Endodermal cell (in vitro differentiated cells): ENCODE measurements at regions not wholly inside any gene's neighbourhood (a gene's known extent, or its start where the extent isn't known, plus 50 kb on each side); places are given as distances from the start of the nearest gene placed in this dataset.

ENCODE experiments used
- DNase-seq: peaks from one replicate; pipeline ENCODE4 v3.0.0-alpha.2; 2017
- H3K27ac ChIP-seq: 2 replicates; pipeline ENCODE4 v1.5.1; 2013; ENCODE audit warnings: mild to moderate bottlenecking, low read depth, low read length, moderate library complexity
- H3K27me3 ChIP-seq: 2 replicates; pipeline ENCODE4 v1.6.1; 2013; ENCODE audit warnings: mild to moderate bottlenecking, low read length, moderate library complexity; ENCODE audit not compliant: insufficient read depth, control insufficient read depth, poor library complexity, severe bottlenecking
- H3K36me3 ChIP-seq: 2 replicates; pipeline ENCODE4 v1.7.0; 2013; ENCODE audit warnings: mild to moderate bottlenecking, low read length, moderate library complexity; ENCODE audit not compliant: control insufficient read depth, insufficient read depth
- H3K4me1 ChIP-seq: one replicate; pipeline ENCODE4 v1.7.0; 2013; ENCODE audit warnings: low read length; ENCODE audit not compliant: control insufficient read depth, insufficient read depth
- H3K4me3 ChIP-seq: 2 replicates; pipeline ENCODE4 v1.5.1; 2013; ENCODE audit warnings: mild to moderate bottlenecking, low read length, moderate library complexity
- H3K9ac ChIP-seq: 2 replicates; pipeline ENCODE4 v1.6.1; 2013; ENCODE audit warnings: mild to moderate bottlenecking, low read length, moderate library complexity; ENCODE audit not compliant: poor library complexity, severe bottlenecking; ENCODE audit errors: extremely low read depth
- H3K9me3 ChIP-seq: 2 replicates; pipeline ENCODE4 v1.6.1; 2013; ENCODE audit warnings: mild to moderate bottlenecking, low read length, moderate library complexity; ENCODE audit not compliant: control insufficient read depth
- H3K27ac Mint-ChIP-seq: 2 replicates; pipeline ENCODE4 v1.8.0; 2020; ENCODE audit warnings: mixed read lengths
- H3K27me3 Mint-ChIP-seq: 2 replicates; pipeline ENCODE4 v1.8.0; 2021; ENCODE audit warnings: mild to moderate bottlenecking, mixed read lengths; ENCODE audit not compliant: insufficient read depth
- H3K36me3 Mint-ChIP-seq: 2 replicates; pipeline ENCODE4 v1.8.0; 2020; ENCODE audit warnings: low read depth, mixed read lengths
- H3K4me1 Mint-ChIP-seq: 2 replicates; pipeline ENCODE4 v1.8.0; 2020; ENCODE audit warnings: mixed read lengths
- H3K4me3 Mint-ChIP-seq: 2 replicates; pipeline ENCODE4 v1.8.0; 2020; ENCODE audit warnings: mild to moderate bottlenecking, moderate library complexity, mixed read lengths
- H3K9me3 Mint-ChIP-seq: 2 replicates; pipeline ENCODE4 v1.8.0; 2020; ENCODE audit warnings: mild to moderate bottlenecking, mixed read lengths
- WGBS, 2 experiments: methylation state at CpG; one replicate each; pipeline versions ENCODE4 v1.1.5 to v1.1.7; 2013; ENCODE audit warnings: missing lambda C conversion rate in 2 of 2, mixed read lengths in 1 of 2; ENCODE audit not compliant: insufficient coverage in 1 of 2, insufficient read length in 1 of 2; 5-methylcytosine and 5-hydroxymethylcytosine counted together
- TF ChIP-seq, protein P1 (sequence below): fragments of 200-600 bp; sonication (generic); conservative IDR thresholded peaks from 2 replicates; pipeline ENCODE4 v1.5.0; 2021; ENCODE audit warnings: antibody characterized with exemption, mild to moderate bottlenecking

DNA sequence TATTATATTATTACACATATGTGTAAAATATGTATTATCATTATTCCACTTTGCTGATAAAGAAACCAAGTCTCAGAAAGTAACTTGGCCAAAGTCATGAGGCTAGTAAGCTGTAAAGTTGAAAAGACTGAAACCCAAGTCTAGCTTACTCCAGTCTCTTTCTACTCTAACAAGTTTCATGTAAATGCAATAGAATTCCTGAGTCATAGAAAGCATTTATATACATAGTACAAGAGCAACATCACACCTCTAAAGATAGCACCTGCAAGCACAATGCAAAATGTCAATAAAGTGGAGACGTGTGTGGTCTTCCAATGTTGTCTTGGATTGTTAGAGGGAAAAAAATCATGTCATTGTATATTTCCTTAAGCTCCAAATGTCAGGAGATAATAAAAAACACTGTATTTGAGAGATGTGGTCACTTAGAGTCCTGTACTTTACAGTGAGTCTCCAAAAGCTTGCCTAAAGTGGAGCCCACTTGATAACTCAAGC lies 430.3 kb upstream of the NRP1 start:
- no peak overlapping the region for H3K27ac ChIP-seq
- no peak overlapping the region for H3K9ac ChIP-seq
- no peak overlapping the region for H3K4me3 ChIP-seq
- no peak overlapping the region for H3K27ac Mint-ChIP-seq
- H3K4me1 ChIP-seq = no peaks in the 10 kb centered on the region
- TF ChIP-seq, protein P1, sequence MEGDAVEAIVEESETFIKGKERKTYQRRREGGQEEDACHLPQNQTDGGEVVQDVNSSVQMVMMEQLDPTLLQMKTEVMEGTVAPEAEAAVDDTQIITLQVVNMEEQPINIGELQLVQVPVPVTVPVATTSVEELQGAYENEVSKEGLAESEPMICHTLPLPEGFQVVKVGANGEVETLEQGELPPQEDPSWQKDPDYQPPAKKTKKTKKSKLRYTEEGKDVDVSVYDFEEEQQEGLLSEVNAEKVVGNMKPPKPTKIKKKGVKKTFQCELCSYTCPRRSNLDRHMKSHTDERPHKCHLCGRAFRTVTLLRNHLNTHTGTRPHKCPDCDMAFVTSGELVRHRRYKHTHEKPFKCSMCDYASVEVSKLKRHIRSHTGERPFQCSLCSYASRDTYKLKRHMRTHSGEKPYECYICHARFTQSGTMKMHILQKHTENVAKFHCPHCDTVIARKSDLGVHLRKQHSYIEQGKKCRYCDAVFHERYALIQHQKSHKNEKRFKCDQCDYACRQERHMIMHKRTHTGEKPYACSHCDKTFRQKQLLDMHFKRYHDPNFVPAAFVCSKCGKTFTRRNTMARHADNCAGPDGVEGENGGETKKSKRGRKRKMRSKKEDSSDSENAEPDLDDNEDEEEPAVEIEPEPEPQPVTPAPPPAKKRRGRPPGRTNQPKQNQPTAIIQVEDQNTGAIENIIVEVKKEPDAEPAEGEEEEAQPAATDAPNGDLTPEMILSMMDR = no peak
- no peak overlapping the region for H3K4me3 Mint-ChIP-seq
- no peaks in the 10 kb centered on the region for H3K4me1 Mint-ChIP-seq
- H3K27me3 ChIP-seq = no peaks in the 10 kb centered on the region
- WGBS, 2 experiments = 95% methylated on average over 1 of the region's 1 CpG; no CpG with 5 or more reads in 1 of the 2 experiments
- no peaks in the 10 kb centered on the region for H3K36me3 Mint-ChIP-seq
- H3K9me3 ChIP-seq = no peaks in the 10 kb centered on the region
- H3K36me3 ChIP-seq = no peaks in the 10 kb centered on the region
- DNase-seq = no peak
- H3K9me3 Mint-ChIP-seq = no peaks in the 10 kb centered on the region
- no peaks in the 10 kb centered on the region for H3K27me3 Mint-ChIP-seq

DNA sequence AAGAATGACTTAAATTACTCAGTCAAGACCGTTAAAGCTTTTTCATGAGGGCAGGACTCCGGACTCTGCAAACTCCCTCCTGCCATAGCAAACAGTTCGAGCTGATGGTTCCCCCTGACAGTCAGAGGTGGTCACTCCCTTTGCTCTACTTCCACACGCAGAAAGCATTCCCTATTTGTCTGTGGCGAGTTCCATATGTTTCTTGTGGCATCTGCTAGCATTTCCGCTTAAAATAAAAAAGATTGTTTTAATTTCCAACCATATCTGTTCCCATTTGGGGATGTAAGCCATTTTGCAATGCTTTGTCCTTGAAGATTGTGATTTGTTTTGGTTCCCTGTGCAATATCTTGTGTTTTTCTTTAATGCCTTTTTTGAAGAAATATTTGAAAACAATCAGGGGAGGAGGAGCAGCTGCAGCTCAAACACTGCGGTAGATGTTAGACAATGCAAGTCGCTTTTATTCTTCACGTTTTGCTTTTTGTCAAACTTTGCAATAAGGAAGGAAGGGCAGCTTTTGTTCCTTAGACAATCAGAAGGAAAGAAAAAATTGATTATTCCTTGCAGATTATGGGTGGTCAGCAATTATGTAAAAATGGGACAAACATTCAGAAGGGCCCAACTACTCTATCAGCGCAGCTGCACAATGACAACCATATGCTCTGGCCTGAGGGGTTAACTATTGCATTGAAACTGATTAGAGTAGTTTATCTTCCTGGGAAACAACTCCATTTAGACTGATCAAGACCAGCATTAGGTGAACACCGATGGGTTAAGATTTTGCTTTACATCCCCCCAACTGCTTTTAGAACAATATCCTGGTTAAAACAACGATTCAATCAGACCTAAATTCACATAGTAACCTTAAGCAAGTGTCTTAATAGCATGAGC lies 425.8 kb upstream of the NRP1 start:
- Mint-ChIP-seq H3K9me3 (no peaks in the 10 kb centered on the region), H3K27ac (no peak overlapping the region), H3K36me3 (no peaks in the 10 kb centered on the region), H3K4me1 (no peaks in the 10 kb centered on the region), H3K4me3 (no peak overlapping the region), H3K27me3 (no peaks in the 10 kb centered on the region)
- 91 to 92% methylated on average over 9 to 12 of the region's 12 CpGs for WGBS, 2 experiments
- TF ChIP-seq, protein P1 = no peak
- Histone ChIP-seq H3K27me3 (no peaks in the 10 kb centered on the region), H3K4me1 (no peaks in the 10 kb centered on the region), H3K27ac (peak overlapping the region; percentile 16), H3K9me3 (no peaks in the 10 kb centered on the region), H3K4me3 (no peak overlapping the region), H3K9ac (no peak overlapping the region), H3K36me3 (no peaks in the 10 kb centered on the region)
- no peak for DNase-seq

DNA sequence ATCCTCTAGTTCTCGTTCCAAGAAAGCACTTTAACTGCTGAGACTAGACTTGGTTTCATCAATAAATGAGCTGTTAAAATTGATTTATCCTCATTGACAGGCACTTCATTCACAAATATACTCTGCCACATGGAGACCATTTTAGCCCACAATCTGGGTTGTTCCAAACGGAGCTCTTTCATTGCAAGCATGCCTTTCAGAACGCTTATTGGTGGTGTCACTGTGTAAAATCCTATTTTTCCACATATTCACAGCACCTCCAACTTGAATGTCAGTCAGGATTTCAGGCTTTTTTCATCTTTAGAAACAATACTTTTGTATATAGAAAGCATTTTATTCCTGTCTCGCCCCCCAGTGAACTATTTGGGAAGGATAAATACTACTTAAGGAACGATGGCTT lies 424.7 kb upstream of the NRP1 start:
- Mint-ChIP-seq H3K27me3 (no peaks in the 10 kb centered on the region), H3K27ac (no peak overlapping the region), H3K4me1 (no peaks in the 10 kb centered on the region), H3K4me3 (no peak overlapping the region), H3K9me3 (no peaks in the 10 kb centered on the region), H3K36me3 (no peaks in the 10 kb centered on the region)
- 78 to 93% methylated on average over 2 to 5 of the region's 5 CpGs for WGBS, 2 experiments
- Histone ChIP-seq H3K27ac (no peak overlapping the region), H3K9me3 (no peaks in the 10 kb centered on the region), H3K9ac (no peak overlapping the region), H3K27me3 (no peaks in the 10 kb centered on the region), H3K4me1 (no peaks in the 10 kb centered on the region), H3K4me3 (no peak overlapping the region), H3K36me3 (no peaks in the 10 kb centered on the region)
- no peak for DNase-seq
- TF ChIP-seq, protein P1 = no peak
